K562 (cell line): ENCODE measurements at regions not wholly inside any gene's neighbourhood (a gene's known extent, or its start where the extent isn't known, plus 50 kb on each side); places are given as distances from the start of the nearest gene placed in this dataset.

ENCODE experiments used
- ATAC-seq: fragments of 200-7000 bp; cut with Tn5 transposase; 3 replicates; pipeline ENCODE4 v1.9.1; 2020; ENCODE audit warnings: moderate library complexity
- BruUV-seq: library from RNA; stranded (reverse); fragments of 400-500 nt; replicated peaks from 2 replicates; lab custom pipeline; 2021; lab: Mats Ljungman, UMichigan
- CTCF ChIA-PET: fragments of 300-600 bp; formaldehyde crosslinking; extraction: SDS; loops from one replicate; lab custom pipeline; 2021; ENCODE audit warnings: low intra/inter-chr PET ratio; lab: Yijun Ruan, JAX
- POLR2A ChIA-PET: fragments of 300-600, 350-650 bp; sonication (Branson Sonifier 250); formaldehyde crosslinking; extraction: SDS; loops from one replicate; lab custom pipeline; 2021; ENCODE audit warnings: antibody characterized with exemption, inconsistent platforms; lab: Yijun Ruan, JAX
- DNase-seq, 4 experiments: peaks; one replicate each; pipeline versions ENCODE4 v3.0.0 to v3.0.0-alpha.2; 2011 to 2018; ENCODE audit warnings: low spot score in 3 of 4, mixed read lengths in 3 of 4; ENCODE audit errors: extremely low read depth in 1 of 4
- FAIRE-seq: peaks from 2 replicates; lab custom pipeline; 2011; peaks lifted over from hg19 to GRCh38; lab: Jason Lieb, UNC
- H2AFZ ChIP-seq: 2 replicates; pipeline ENCODE4 v1.6.0; 2011; ENCODE audit warnings: low read depth, low read length, control low read depth, inconsistent platforms
- H3K27ac ChIP-seq: fragments of 200-600 bp; 3 replicates; pipeline ENCODE4 v1.8.0; 2011; ENCODE audit warnings: low read depth, mild to moderate bottlenecking, control low read depth, inconsistent platforms, low read length, moderate library complexity, mixed read lengths; ENCODE audit errors: extremely low read depth
- H3K27me3 ChIP-seq, 2 experiments: fragments of 300-600 bp in 1 of 2; 2 replicates in 1 of 2; 3 replicates in 1 of 2; pipeline versions ENCODE4 v1.6.0 to v1.8.0; 2011; ENCODE audit warnings: inconsistent platforms in 2 of 2, low read length in 2 of 2, mild to moderate bottlenecking in 1 of 2, mixed read lengths in 1 of 2, moderate library complexity in 1 of 2; ENCODE audit not compliant: control insufficient read depth in 2 of 2, insufficient read depth in 2 of 2
- H3K36me3 ChIP-seq: fragments of 300-600 bp; 3 replicates; pipeline ENCODE4 v1.8.0; 2011; ENCODE audit warnings: mild to moderate bottlenecking, low read length, inconsistent platforms; ENCODE audit not compliant: control insufficient read depth, insufficient read depth
- H3K4me1 ChIP-seq, 2 experiments: fragments of 200-600 bp in 1 of 2; replicated peaks in 1 of 2; 2 replicates in 1 of 2; 3 replicates in 1 of 2; pipeline versions ENCODE4 v1.5.1 to v1.8.0; 2011; ENCODE audit warnings: inconsistent platforms in 2 of 2, low read length in 2 of 2, mild to moderate bottlenecking in 1 of 2, mixed read lengths in 1 of 2, moderate library complexity in 1 of 2; ENCODE audit not compliant: control insufficient read depth in 2 of 2, insufficient read depth in 2 of 2
- H3K4me2 ChIP-seq: 2 replicates; pipeline ENCODE4 v1.6.1; 2011; ENCODE audit warnings: low read length, control low read depth, inconsistent platforms, mixed read lengths; ENCODE audit not compliant: insufficient read depth
- H3K4me3 ChIP-seq: fragments of 200-600 bp; sonication (generic), shearing (Covaris generic); 2 replicates; pipeline ENCODE4 v1.5.1; 2016; ENCODE audit warnings: control low read depth, inconsistent platforms
- H3K79me2 ChIP-seq: fragments of 200-600 bp; 3 replicates; pipeline ENCODE4 v1.8.0; 2011; ENCODE audit warnings: low read length, inconsistent platforms; ENCODE audit not compliant: control insufficient read depth, insufficient read depth
- H3K9ac ChIP-seq, 2 experiments: 2 replicates each; pipeline versions ENCODE4 v1.6.0 to v1.6.1; 2011; ENCODE audit warnings: low read depth in 2 of 2, low read length in 2 of 2, control low read depth in 1 of 2, inconsistent platforms in 1 of 2, mild to moderate bottlenecking in 1 of 2, mixed read lengths in 1 of 2; ENCODE audit not compliant: insufficient read depth in 1 of 2
- H3K9me1 ChIP-seq: one replicate; pipeline ENCODE4 v1.6.0; 2011; ENCODE audit warnings: inconsistent platforms, mild to moderate bottlenecking, low read length, moderate library complexity; ENCODE audit not compliant: control insufficient read depth, insufficient read depth
- H3K9me3 ChIP-seq: replicated peaks from 2 replicates; pipeline ENCODE4 v1.5.1; 2011; ENCODE audit warnings: low read depth, low read length, inconsistent platforms; ENCODE audit not compliant: control insufficient read depth, insufficient read depth
- H4K20me1 ChIP-seq: replicated peaks from 2 replicates; pipeline ENCODE4 v1.6.1; 2011; ENCODE audit warnings: low read length, inconsistent platforms, mixed read lengths; ENCODE audit not compliant: control insufficient read depth, insufficient read depth
- ATF1 ChIP-seq, 2 experiments: fragments of 450-650 bp in 1 of 2; IDR thresholded peaks; 2 replicates each; pipeline ENCODE4 v1.6.1; 2016; ENCODE audit warnings: missing compliant biosample characterization in 1 of 2, missing genetic modification characterization in 1 of 2
- BCOR ChIP-seq: fragments of 450-650 bp; IDR thresholded peaks from 2 replicates; pipeline ENCODE4 v1.6.1; 2016
- CREB5 ChIP-seq: fragments of 250-450 bp; sonication (Bioruptor Pico); IDR thresholded peaks from 2 replicates; pipeline ENCODE4 v1.5.0; 2020; ENCODE audit warnings: mild to moderate bottlenecking
- ESRRA ChIP-seq: fragments of 450-650 bp; IDR thresholded peaks from 2 replicates; pipeline ENCODE4 v1.6.1; 2014; ENCODE audit warnings: low read depth, mild to moderate bottlenecking, moderate library complexity, borderline replicate concordance
- PCBP2 ChIP-seq: fragments of 200-400 bp; formaldehyde crosslinking; IDR thresholded peaks from 2 replicates; pipeline ENCODE4 v1.6.1; 2018; ENCODE audit warnings: low read length, low read depth, mild to moderate bottlenecking, moderate library complexity; ENCODE audit not compliant: poor library complexity, severe bottlenecking
- RB1 ChIP-seq: fragments of 450-650 bp; IDR thresholded peaks from 2 replicates; pipeline ENCODE4 v1.6.1; 2017; ENCODE audit warnings: low read depth, mild to moderate bottlenecking
- XRCC5 ChIP-seq: fragments of 200-400 bp; formaldehyde crosslinking; IDR thresholded peaks from 2 replicates; pipeline ENCODE4 v1.6.1; 2017; ENCODE audit warnings: low read depth, mild to moderate bottlenecking, low read length
- WGBS: fragments of 100-300 bp; shearing (Covaris generic); methylation state at CpG from one replicate; pipeline ENCODE4 v1.1.6; 2016; ENCODE audit warnings: low coverage, mixed read lengths; ENCODE audit not compliant: insufficient coverage; ENCODE audit errors: missing lambda C conversion rate; 5-methylcytosine and 5-hydroxymethylcytosine counted together
- in situ Hi-C: fragments of 300-500 bp; cut with MboI; formaldehyde crosslinking; loops from 4 replicates; pipeline ENCODE4 v1.15.0; 2018; ENCODE audit warnings: inconsistent platforms, mixed read lengths
- intact Hi-C: fragments of 100-400 bp; cut with micrococcal nuclease; formaldehyde crosslinking; loops from 2 replicates; pipeline ENCODE4 v1.14.2; 2022
- TF ChIP-seq, protein P1 (sequence below): fragments of 250-450 bp; sonication (Bioruptor Pico); IDR thresholded peaks from 2 replicates; pipeline ENCODE4 v1.4.0; 2020

GRCh38 chr10:35784751-35785150, 142.7 kb upstream of the FZD8 start:
- H3K36me3 ChIP-seq, result no peaks in the 10 kb centered on the region
- no peaks in the 10 kb centered on the region for H3K9me3 ChIP-seq
- POLR2A ChIA-PET, result no interaction called here
- no peak overlapping the region for H3K4me2 ChIP-seq
- H3K9ac ChIP-seq, result no peak overlapping the region
- H3K27ac ChIP-seq, result no peak overlapping the region
- WGBS, result 3% methylated on average over 5 of the region's 5 CpGs
- no peaks in the 10 kb centered on the region for H4K20me1 ChIP-seq
- no TSS peak for BruUV-seq
- no peak for DNase-seq
- H3K79me2 ChIP-seq, result no peaks in the 10 kb centered on the region
- no peaks in the 10 kb centered on the region for H3K27me3 ChIP-seq
- FAIRE-seq, result no peak
- intact Hi-C loops, result no loop called here
- no peak for ATAC-seq
- no peaks in the 10 kb centered on the region for H3K4me1 ChIP-seq
- no peak overlapping the region for H2AFZ ChIP-seq
- no peaks in the 10 kb centered on the region for H3K9me1 ChIP-seq
- CTCF ChIA-PET, result no interaction called here
- in situ Hi-C loops, result loop anchor here (25.0 kb wide), 1 partner anchor 547 kb away; no protein-coding TSS in a partner anchor
- H3K4me3 ChIP-seq, result no peak overlapping the region
- no peak for TF ChIP-seq ESRRA
- no peak for TF ChIP-seq ATF1 (CRISPR knock-in tag; IDR thresholded peaks at IDR 0.05)
- no peak for TF ChIP-seq ATF1 (tag; IDR thresholded peaks at IDR 0.05)
- TF ChIP-seq XRCC5, result no peak
- TF ChIP-seq BCOR, result no peak
- TF ChIP-seq, protein P1, sequence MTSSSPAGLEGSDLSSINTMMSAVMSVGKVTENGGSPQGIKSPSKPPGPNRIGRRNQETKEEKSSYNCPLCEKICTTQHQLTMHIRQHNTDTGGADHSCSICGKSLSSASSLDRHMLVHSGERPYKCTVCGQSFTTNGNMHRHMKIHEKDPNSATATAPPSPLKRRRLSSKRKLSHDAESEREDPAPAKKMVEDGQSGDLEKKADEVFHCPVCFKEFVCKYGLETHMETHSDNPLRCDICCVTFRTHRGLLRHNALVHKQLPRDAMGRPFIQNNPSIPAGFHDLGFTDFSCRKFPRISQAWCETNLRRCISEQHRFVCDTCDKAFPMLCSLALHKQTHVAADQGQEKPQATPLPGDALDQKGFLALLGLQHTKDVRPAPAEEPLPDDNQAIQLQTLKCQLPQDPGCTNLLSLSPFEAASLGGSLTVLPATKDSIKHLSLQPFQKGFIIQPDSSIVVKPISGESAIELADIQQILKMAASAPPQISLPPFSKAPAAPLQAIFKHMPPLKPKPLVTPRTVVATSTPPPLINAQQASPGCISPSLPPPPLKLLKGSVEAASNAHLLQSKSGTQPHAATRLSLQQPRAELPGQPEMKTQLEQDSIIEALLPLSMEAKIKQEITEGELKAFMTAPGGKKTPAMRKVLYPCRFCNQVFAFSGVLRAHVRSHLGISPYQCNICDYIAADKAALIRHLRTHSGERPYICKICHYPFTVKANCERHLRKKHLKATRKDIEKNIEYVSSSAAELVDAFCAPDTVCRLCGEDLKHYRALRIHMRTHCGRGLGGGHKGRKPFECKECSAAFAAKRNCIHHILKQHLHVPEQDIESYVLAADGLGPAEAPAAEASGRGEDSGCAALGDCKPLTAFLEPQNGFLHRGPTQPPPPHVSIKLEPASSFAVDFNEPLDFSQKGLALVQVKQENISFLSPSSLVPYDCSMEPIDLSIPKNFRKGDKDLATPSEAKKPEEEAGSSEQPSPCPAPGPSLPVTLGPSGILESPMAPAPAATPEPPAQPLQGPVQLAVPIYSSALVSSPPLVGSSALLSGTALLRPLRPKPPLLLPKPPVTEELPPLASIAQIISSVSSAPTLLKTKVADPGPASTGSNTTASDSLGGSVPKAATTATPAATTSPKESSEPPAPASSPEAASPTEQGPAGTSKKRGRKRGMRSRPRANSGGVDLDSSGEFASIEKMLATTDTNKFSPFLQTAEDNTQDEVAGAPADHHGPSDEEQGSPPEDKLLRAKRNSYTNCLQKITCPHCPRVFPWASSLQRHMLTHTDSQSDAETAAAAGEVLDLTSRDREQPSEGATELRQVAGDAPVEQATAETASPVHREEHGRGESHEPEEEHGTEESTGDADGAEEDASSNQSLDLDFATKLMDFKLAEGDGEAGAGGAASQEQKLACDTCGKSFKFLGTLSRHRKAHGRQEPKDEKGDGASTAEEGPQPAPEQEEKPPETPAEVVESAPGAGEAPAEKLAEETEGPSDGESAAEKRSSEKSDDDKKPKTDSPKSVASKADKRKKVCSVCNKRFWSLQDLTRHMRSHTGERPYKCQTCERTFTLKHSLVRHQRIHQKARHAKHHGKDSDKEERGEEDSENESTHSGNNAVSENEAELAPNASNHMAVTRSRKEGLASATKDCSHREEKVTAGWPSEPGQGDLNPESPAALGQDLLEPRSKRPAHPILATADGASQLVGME (CRISPR knock-in tag), result no peak
- no peak for TF ChIP-seq PCBP2
- TF ChIP-seq CREB5 (CRISPR knock-in tag), result no peak
- no peak for TF ChIP-seq RB1
